GM23338 (cell line): ENCODE measurements at regions not wholly inside any gene's neighbourhood (a gene's known extent, or its start where the extent isn't known, plus 50 kb on each side); places are given as distances from the start of the nearest gene placed in this dataset.

Source experiments
- ATAC-seq: fragments of 200-7000 bp; cut with Tn5 transposase; 3 replicates; pipeline ENCODE4 v1.9.1; 2020
- DNase-seq: peaks from one replicate; pipeline ENCODE4 v3.0.0-alpha.2; 2015; ENCODE audit warnings: low spot score
- H2AFZ ChIP-seq: fragments of 200-600 bp; sonication (generic); 2 replicates; pipeline ENCODE4 v1.8.0; 2016; ENCODE audit warnings: antibody characterized with exemption, mild to moderate bottlenecking, moderate library complexity
- H3F3A ChIP-seq: fragments of 200-600 bp; sonication (generic); replicated peaks from 2 replicates; pipeline ENCODE4 v1.8.0; 2017; ENCODE audit warnings: antibody characterized with exemption, mixed run types, low read depth
- H3K27ac ChIP-seq: fragments of 200-600 bp; sonication (generic); 2 replicates; pipeline ENCODE4 v1.6.1; 2016; ENCODE audit warnings: low read depth
- H3K27me3 ChIP-seq: fragments of 200-600 bp; sonication (generic); 2 replicates; pipeline ENCODE4 v1.8.0; 2016; ENCODE audit warnings: mild to moderate bottlenecking, mixed run types, moderate library complexity; ENCODE audit not compliant: insufficient read depth
- H3K36me3 ChIP-seq: fragments of 200-600 bp; sonication (generic); 2 replicates; pipeline ENCODE4 v1.8.0; 2016; ENCODE audit warnings: mild to moderate bottlenecking; ENCODE audit not compliant: insufficient read depth
- H3K4me1 ChIP-seq: fragments of 200-600 bp; sonication (generic); 2 replicates; pipeline ENCODE4 v1.8.0; 2016; ENCODE audit warnings: mild to moderate bottlenecking, moderate library complexity; ENCODE audit not compliant: insufficient read depth
- H3K4me2 ChIP-seq: fragments of 200-600 bp; sonication (generic); 2 replicates; pipeline ENCODE4 v1.7.1; 2017; ENCODE audit warnings: mixed run types
- H3K4me3 ChIP-seq: fragments of 200-600 bp; sonication (generic); 2 replicates; pipeline ENCODE4 v1.6.1; 2016; ENCODE audit warnings: mixed run types
- H3K79me2 ChIP-seq: fragments of 200-600 bp; sonication (generic); replicated peaks from 2 replicates; pipeline ENCODE4 v1.8.0; 2017; ENCODE audit warnings: mild to moderate bottlenecking; ENCODE audit not compliant: insufficient read depth
- H3K9me2 ChIP-seq: fragments of 200-600 bp; sonication (generic); 2 replicates; pipeline ENCODE4 v1.8.0; 2017; ENCODE audit not compliant: insufficient read depth
- H4K20me1 ChIP-seq: fragments of 200-600 bp; sonication (generic); replicated peaks from 2 replicates; pipeline ENCODE4 v1.8.0; 2017; ENCODE audit warnings: mild to moderate bottlenecking; ENCODE audit not compliant: insufficient read depth
- H3K27ac Mint-ChIP-seq: 2 replicates; pipeline ENCODE4 v1.8.0; 2020; ENCODE audit warnings: inconsistent platforms, mild to moderate bottlenecking, moderate library complexity, mixed read lengths
- H3K27me3 Mint-ChIP-seq: 3 replicates; pipeline ENCODE4 v1.8.0; 2022; ENCODE audit warnings: low read depth, mild to moderate bottlenecking, moderate library complexity, mixed read lengths, inconsistent platforms; ENCODE audit not compliant: insufficient read depth, poor library complexity
- H3K36me3 Mint-ChIP-seq: 3 replicates; pipeline ENCODE4 v1.8.0; 2021; ENCODE audit warnings: low read depth, mild to moderate bottlenecking, inconsistent platforms, moderate library complexity, mixed read lengths
- H3K4me1 Mint-ChIP-seq: 3 replicates; pipeline ENCODE4 v1.8.0; 2020; ENCODE audit warnings: mild to moderate bottlenecking, inconsistent platforms, mixed read lengths
- H3K4me3 Mint-ChIP-seq: 3 replicates; pipeline ENCODE4 v1.8.0; 2021; ENCODE audit warnings: moderate library complexity, mild to moderate bottlenecking, inconsistent platforms, mixed read lengths
- H3K9me3 Mint-ChIP-seq: 3 replicates; pipeline ENCODE4 v1.8.0; 2020; ENCODE audit warnings: moderate library complexity, mild to moderate bottlenecking, inconsistent platforms, mixed read lengths
- CREB1 ChIP-seq: fragments of 250-450 bp; sonication (Bioruptor Pico); IDR thresholded peaks from 2 replicates; pipeline ENCODE4 v1.5.0; 2020; ENCODE audit warnings: low read depth, mild to moderate bottlenecking, moderate library complexity
- EZH2 ChIP-seq: fragments of 200-600 bp; sonication (generic); IDR thresholded peaks from one replicate; pipeline ENCODE4 v1.8.0; 2017; ENCODE audit warnings: antibody characterized with exemption, mild to moderate bottlenecking, low read depth; ENCODE audit not compliant: unreplicated experiment
- EZH2phosphoT487 ChIP-seq: fragments of 200-600 bp; sonication (generic); IDR thresholded peaks from one replicate; pipeline ENCODE4 v1.8.1; 2018; ENCODE audit warnings: antibody characterized with exemption; ENCODE audit not compliant: unreplicated experiment
- JUNB ChIP-seq: IDR thresholded peaks from one replicate; pipeline ENCODE4 v1.6.1; 2016; ENCODE audit warnings: antibody characterized with exemption; ENCODE audit not compliant: unreplicated experiment
- NANOG ChIP-seq: IDR thresholded peaks from 2 replicates; pipeline ENCODE4 v1.6.1; 2016; ENCODE audit warnings: antibody characterized with exemption, borderline replicate concordance
- POLR2AphosphoS5 ChIP-seq: IDR thresholded peaks from 2 replicates; pipeline ENCODE4 v1.6.1; 2016; ENCODE audit warnings: antibody characterized with exemption, low read depth
- STAT1 ChIP-seq: IDR thresholded peaks from one replicate; pipeline ENCODE4 v1.6.1; 2016; ENCODE audit warnings: antibody characterized with exemption; ENCODE audit not compliant: unreplicated experiment
- ZNF114 ChIP-seq: fragments of 250-450 bp; sonication (Bioruptor Pico); IDR thresholded peaks from 2 replicates; pipeline ENCODE4 v1.5.0; 2020; ENCODE audit warnings: mild to moderate bottlenecking, moderate library complexity
- ZNF331 ChIP-seq: fragments of 250-450 bp; sonication (Bioruptor Pico); IDR thresholded peaks from 2 replicates; pipeline ENCODE4 v1.5.0; 2020; ENCODE audit warnings: low read depth, mild to moderate bottlenecking, moderate library complexity
- TF ChIP-seq, protein P1 (sequence below): fragments of 250-450 bp; sonication (Bioruptor Pico); IDR thresholded peaks from 2 replicates; pipeline ENCODE4 v1.5.0; 2020; ENCODE audit warnings: mild to moderate bottlenecking, moderate library complexity
- TF ChIP-seq, protein P2 (sequence below): IDR thresholded peaks from one replicate; pipeline ENCODE4 v1.6.1; 2018; ENCODE audit warnings: antibody characterized with exemption; ENCODE audit not compliant: unreplicated experiment
- TF ChIP-seq, protein P3 (sequence below): IDR thresholded peaks from 2 replicates; pipeline ENCODE4 v1.6.1; 2016; ENCODE audit warnings: antibody characterized with exemption
- TF ChIP-seq, protein P4 (sequence below), 2 experiments: fragments of 200-600 bp in 1 of 2; sonication (generic) in 1 of 2; conservative IDR thresholded peaks; 2 replicates each; pipeline versions ENCODE4 v1.5.1 to v1.6.1; 2016 to 2017; ENCODE audit warnings: antibody characterized with exemption in 2 of 2, low read depth in 2 of 2, mild to moderate bottlenecking in 2 of 2, moderate library complexity in 1 of 2

DNA sequence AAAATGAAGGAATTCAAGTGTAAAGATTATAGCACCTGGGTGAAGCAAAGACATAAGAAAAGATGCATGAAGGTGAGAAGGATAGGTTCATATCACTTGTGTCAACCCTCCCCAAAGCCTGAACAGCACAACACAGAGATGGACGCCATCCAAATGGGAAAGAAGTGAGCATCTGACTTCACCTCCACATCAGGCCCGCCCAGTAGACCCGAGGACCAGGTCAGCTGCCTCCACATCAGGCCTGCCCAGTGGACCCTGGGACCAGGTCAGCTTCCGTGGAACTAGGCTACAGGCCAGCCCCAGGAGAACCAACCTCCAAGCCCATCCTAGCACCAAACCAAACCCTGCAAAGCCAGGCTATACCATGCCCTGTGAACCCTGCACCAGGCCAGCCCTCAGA lies 862.9 kb downstream of the UQCRFS1 start:
- Histone ChIP-seq H4K20me1 (no peaks in the 10 kb centered on the region), H3F3A (no peaks in the 10 kb centered on the region), H3K79me2 (no peaks in the 10 kb centered on the region), H3K9me2 (0 out of 2 replicates have a peak, but pooled peaks cover 3% of the 10 kb centered on the region), H3K27ac (no peak overlapping the region), H3K4me2 (no peak overlapping the region), H3K4me1 (no peaks in the 10 kb centered on the region), H3K36me3 (no peaks in the 10 kb centered on the region), H3K27me3 (no peaks in the 10 kb centered on the region), H2AFZ (no peak overlapping the region), H3K4me3 (no peak overlapping the region)
- Mint-ChIP-seq H3K9me3 (peaks cover 12% of the 10 kb centered on the region), H3K4me1 (peaks cover 2% of the 10 kb centered on the region; the same call in 2 of the 3 replicates), H3K27me3 (peaks cover 7% of the 10 kb centered on the region), H3K27ac (no peak overlapping the region), H3K4me3 (no peak overlapping the region), H3K36me3 (no peaks in the 10 kb centered on the region)
- DNase-seq (no peak), ATAC-seq (no peak)
- TF ChIP-seq POLR2AphosphoS5, result no peak
- TF ChIP-seq EZH2phosphoT487, result no peak
- TF ChIP-seq, protein P1, sequence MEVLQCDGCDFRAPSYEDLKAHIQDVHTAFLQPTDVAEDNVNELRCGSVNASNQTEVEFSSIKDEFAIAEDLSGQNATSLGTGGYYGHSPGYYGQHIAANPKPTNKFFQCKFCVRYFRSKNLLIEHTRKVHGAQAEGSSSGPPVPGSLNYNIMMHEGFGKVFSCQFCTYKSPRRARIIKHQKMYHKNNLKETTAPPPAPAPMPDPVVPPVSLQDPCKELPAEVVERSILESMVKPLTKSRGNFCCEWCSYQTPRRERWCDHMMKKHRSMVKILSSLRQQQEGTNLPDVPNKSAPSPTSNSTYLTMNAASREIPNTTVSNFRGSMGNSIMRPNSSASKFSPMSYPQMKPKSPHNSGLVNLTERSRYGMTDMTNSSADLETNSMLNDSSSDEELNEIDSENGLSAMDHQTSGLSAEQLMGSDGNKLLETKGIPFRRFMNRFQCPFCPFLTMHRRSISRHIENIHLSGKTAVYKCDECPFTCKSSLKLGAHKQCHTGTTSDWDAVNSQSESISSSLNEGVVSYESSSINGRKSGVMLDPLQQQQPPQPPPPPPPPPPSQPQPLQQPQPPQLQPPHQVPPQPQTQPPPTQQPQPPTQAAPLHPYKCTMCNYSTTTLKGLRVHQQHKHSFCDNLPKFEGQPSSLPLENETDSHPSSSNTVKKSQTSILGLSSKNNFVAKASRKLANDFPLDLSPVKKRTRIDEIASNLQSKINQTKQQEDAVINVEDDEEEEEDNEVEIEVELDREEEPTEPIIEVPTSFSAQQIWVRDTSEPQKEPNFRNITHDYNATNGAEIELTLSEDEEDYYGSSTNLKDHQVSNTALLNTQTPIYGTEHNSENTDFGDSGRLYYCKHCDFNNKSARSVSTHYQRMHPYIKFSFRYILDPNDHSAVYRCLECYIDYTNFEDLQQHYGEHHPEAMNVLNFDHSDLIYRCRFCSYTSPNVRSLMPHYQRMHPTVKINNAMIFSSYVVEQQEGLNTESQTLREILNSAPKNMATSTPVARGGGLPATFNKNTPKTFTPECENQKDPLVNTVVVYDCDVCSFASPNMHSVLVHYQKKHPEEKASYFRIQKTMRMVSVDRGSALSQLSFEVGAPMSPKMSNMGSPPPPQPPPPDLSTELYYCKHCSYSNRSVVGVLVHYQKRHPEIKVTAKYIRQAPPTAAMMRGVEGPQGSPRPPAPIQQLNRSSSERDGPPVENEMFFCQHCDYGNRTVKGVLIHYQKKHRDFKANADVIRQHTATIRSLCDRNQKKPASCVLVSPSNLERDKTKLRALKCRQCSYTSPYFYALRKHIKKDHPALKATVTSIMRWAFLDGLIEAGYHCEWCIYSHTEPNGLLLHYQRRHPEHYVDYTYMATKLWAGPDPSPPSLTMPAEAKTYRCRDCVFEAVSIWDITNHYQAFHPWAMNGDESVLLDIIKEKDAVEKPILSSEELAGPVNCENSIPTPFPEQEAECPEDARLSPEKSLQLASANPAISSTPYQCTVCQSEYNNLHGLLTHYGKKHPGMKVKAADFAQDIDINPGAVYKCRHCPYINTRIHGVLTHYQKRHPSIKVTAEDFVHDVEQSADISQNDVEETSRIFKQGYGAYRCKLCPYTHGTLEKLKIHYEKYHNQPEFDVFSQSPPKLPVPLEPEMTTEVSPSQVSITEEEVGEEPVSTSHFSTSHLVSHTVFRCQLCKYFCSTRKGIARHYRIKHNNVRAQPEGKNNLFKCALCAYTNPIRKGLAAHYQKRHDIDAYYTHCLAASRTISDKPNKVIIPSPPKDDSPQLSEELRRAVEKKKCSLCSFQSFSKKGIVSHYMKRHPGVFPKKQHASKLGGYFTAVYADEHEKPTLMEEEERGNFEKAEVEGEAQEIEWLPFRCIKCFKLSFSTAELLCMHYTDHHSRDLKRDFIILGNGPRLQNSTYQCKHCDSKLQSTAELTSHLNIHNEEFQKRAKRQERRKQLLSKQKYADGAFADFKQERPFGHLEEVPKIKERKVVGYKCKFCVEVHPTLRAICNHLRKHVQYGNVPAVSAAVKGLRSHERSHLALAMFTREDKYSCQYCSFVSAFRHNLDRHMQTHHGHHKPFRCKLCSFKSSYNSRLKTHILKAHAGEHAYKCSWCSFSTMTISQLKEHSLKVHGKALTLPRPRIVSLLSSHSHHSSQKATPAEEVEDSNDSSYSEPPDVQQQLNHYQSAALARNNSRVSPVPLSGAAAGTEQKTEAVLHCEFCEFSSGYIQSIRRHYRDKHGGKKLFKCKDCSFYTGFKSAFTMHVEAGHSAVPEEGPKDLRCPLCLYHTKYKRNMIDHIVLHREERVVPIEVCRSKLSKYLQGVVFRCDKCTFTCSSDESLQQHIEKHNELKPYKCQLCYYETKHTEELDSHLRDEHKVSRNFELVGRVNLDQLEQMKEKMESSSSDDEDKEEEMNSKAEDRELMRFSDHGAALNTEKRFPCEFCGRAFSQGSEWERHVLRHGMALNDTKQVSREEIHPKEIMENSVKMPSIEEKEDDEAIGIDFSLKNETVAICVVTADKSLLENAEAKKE (CRISPR knock-in tag), result no peak
- no peak for TF ChIP-seq STAT1
- TF ChIP-seq CREB1, result no peak
- no peak for TF ChIP-seq JUNB
- TF ChIP-seq, protein P2, sequence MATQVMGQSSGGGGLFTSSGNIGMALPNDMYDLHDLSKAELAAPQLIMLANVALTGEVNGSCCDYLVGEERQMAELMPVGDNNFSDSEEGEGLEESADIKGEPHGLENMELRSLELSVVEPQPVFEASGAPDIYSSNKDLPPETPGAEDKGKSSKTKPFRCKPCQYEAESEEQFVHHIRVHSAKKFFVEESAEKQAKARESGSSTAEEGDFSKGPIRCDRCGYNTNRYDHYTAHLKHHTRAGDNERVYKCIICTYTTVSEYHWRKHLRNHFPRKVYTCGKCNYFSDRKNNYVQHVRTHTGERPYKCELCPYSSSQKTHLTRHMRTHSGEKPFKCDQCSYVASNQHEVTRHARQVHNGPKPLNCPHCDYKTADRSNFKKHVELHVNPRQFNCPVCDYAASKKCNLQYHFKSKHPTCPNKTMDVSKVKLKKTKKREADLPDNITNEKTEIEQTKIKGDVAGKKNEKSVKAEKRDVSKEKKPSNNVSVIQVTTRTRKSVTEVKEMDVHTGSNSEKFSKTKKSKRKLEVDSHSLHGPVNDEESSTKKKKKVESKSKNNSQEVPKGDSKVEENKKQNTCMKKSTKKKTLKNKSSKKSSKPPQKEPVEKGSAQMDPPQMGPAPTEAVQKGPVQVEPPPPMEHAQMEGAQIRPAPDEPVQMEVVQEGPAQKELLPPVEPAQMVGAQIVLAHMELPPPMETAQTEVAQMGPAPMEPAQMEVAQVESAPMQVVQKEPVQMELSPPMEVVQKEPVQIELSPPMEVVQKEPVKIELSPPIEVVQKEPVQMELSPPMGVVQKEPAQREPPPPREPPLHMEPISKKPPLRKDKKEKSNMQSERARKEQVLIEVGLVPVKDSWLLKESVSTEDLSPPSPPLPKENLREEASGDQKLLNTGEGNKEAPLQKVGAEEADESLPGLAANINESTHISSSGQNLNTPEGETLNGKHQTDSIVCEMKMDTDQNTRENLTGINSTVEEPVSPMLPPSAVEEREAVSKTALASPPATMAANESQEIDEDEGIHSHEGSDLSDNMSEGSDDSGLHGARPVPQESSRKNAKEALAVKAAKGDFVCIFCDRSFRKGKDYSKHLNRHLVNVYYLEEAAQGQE, result no peak
- TF ChIP-seq, protein P3, sequence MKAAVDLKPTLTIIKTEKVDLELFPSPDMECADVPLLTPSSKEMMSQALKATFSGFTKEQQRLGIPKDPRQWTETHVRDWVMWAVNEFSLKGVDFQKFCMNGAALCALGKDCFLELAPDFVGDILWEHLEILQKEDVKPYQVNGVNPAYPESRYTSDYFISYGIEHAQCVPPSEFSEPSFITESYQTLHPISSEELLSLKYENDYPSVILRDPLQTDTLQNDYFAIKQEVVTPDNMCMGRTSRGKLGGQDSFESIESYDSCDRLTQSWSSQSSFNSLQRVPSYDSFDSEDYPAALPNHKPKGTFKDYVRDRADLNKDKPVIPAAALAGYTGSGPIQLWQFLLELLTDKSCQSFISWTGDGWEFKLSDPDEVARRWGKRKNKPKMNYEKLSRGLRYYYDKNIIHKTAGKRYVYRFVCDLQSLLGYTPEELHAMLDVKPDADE, result no peak
- TF ChIP-seq, protein P4, sequence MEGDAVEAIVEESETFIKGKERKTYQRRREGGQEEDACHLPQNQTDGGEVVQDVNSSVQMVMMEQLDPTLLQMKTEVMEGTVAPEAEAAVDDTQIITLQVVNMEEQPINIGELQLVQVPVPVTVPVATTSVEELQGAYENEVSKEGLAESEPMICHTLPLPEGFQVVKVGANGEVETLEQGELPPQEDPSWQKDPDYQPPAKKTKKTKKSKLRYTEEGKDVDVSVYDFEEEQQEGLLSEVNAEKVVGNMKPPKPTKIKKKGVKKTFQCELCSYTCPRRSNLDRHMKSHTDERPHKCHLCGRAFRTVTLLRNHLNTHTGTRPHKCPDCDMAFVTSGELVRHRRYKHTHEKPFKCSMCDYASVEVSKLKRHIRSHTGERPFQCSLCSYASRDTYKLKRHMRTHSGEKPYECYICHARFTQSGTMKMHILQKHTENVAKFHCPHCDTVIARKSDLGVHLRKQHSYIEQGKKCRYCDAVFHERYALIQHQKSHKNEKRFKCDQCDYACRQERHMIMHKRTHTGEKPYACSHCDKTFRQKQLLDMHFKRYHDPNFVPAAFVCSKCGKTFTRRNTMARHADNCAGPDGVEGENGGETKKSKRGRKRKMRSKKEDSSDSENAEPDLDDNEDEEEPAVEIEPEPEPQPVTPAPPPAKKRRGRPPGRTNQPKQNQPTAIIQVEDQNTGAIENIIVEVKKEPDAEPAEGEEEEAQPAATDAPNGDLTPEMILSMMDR (conservative IDR thresholded peaks at IDR 0.05; ENCODE audit: low read depth in 2 of 2), result no peak
- TF ChIP-seq ZNF114 (CRISPR knock-in tag), result no peak
- TF ChIP-seq ZNF331 (CRISPR knock-in tag), result no peak
- TF ChIP-seq NANOG, result no peak
- TF ChIP-seq EZH2, result no peak
